GM19463 (cell line): ENCODE measurements at regions not wholly inside any gene's neighbourhood (a gene's known extent, or its start where the extent isn't known, plus 50 kb on each side); places are given as distances from the start of the nearest gene placed in this dataset.

ENCODE experiments used
- ATAC-seq: cut with Tn5 transposase; IDR thresholded peaks from one replicate; pipeline ENCODE4 v1.9.1; 2021; ENCODE audit warnings: mild to moderate bottlenecking, moderate library complexity; ENCODE audit not compliant: unreplicated experiment

- ATAC-seq, result no peak
These were observed 703.5 kb upstream of the WWC1 start for GRCh38 chr5:167587772-167588437.

- no peak for ATAC-seq
These were observed 699.3 kb upstream of the WWC1 start for GRCh38 chr5:167592114-167592513.

- ATAC-seq, result no peak
These were observed 698.0 kb upstream of the WWC1 start for GRCh38 chr5:167593329-167594060.

- ATAC-seq, result no peak
These were observed 697.4 kb upstream of the WWC1 start for GRCh38 chr5:167594061-167594435.

- no peak for ATAC-seq
These were observed 696.7 kb upstream of the WWC1 start for GRCh38 chr5:167594750-167595149.

GRCh38 chr5:167595196-167595595 lies 696.2 kb upstream of the WWC1 start:
- no peak for ATAC-seq

GRCh38 chr5:167598166-167598565 lies 693.3 kb upstream of the WWC1 start:
- ATAC-seq, result no peak

- ATAC-seq, result no peak
These were observed 689.4 kb upstream of the WWC1 start for GRCh38 chr5:167602067-167602466.

- ATAC-seq, result no peak
These were observed 688.3 kb upstream of the WWC1 start for GRCh38 chr5:167603135-167603534.

GRCh38 chr5:167608390-167609272 lies 682.8 kb upstream of the WWC1 start:
- ATAC-seq, result no peak

GRCh38 chr5:167614294-167615021 lies 677.0 kb upstream of the WWC1 start:
- ATAC-seq, result peak; percentile 65

- ATAC-seq, result no peak
These were observed 675.2 kb upstream of the WWC1 start for GRCh38 chr5:167616043-167616890.

- ATAC-seq, result no peak
These were observed 668.1 kb upstream of the WWC1 start for GRCh38 chr5:167623354-167623753.

- no peak for ATAC-seq
These were observed 667.4 kb upstream of the WWC1 start for GRCh38 chr5:167624053-167624452.

- no peak for ATAC-seq
These were observed 664.9 kb upstream of the WWC1 start for GRCh38 chr5:167626341-167627123.

GRCh38 chr5:167629634-167630033 lies 661.8 kb upstream of the WWC1 start:
- no peak for ATAC-seq

GRCh38 chr5:167631191-167631590 lies 660.3 kb upstream of the WWC1 start:
- no peak for ATAC-seq

- ATAC-seq, result no peak
These were observed 658.3 kb upstream of the WWC1 start for GRCh38 chr5:167633114-167633513.

- ATAC-seq, result no peak
These were observed 657.5 kb upstream of the WWC1 start for GRCh38 chr5:167633931-167634341.
